DOHH2 (cell line): ENCODE measurements at regions not wholly inside any gene's neighbourhood (a gene's known extent, or its start where the extent isn't known, plus 50 kb on each side); places are given as distances from the start of the nearest gene placed in this dataset.

Experiments
- H3F3A ChIP-seq: fragments of 200-600 bp; sonication (generic), shearing (Covaris generic); 2 replicates; pipeline ENCODE4 v1.6.0; 2016; ENCODE audit warnings: antibody characterized with exemption, mild to moderate bottlenecking; ENCODE audit not compliant: control insufficient read depth, insufficient read depth
- H3K27ac ChIP-seq: fragments of 200-600 bp; sonication (generic); 2 replicates; pipeline ENCODE4 v1.5.1; 2014; ENCODE audit warnings: low read depth, mild to moderate bottlenecking, low read length, moderate library complexity
- H3K27me3 ChIP-seq: fragments of 200-600 bp; sonication (generic); 2 replicates; pipeline ENCODE4 v1.6.1; 2014; ENCODE audit warnings: mild to moderate bottlenecking, low read length, mixed read lengths; ENCODE audit not compliant: control insufficient read depth
- H3K36me3 ChIP-seq: fragments of 200-600 bp; sonication (generic); 2 replicates; pipeline ENCODE4 v1.6.1; 2014; ENCODE audit warnings: mild to moderate bottlenecking, low read length, moderate library complexity, mixed read lengths; ENCODE audit not compliant: control insufficient read depth
- H3K4me1 ChIP-seq: fragments of 200-600 bp; sonication (generic); 2 replicates; pipeline ENCODE4 v1.6.1; 2014; ENCODE audit warnings: mild to moderate bottlenecking, low read length, mixed read lengths; ENCODE audit not compliant: control insufficient read depth
- H3K4me2 ChIP-seq: fragments of 200-600 bp; sonication (generic); 2 replicates; pipeline ENCODE4 v1.6.0; 2014; ENCODE audit warnings: mild to moderate bottlenecking, low read length, moderate library complexity
- H3K4me3 ChIP-seq: fragments of 200-600 bp; sonication (generic); 2 replicates; pipeline ENCODE4 v1.5.1; 2014; ENCODE audit warnings: mild to moderate bottlenecking, low read length, mixed read lengths
- H3K79me2 ChIP-seq: fragments of 200-600 bp; sonication (generic); 2 replicates; pipeline ENCODE4 v1.6.1; 2014; ENCODE audit warnings: mild to moderate bottlenecking, low read length, mixed read lengths; ENCODE audit not compliant: control insufficient read depth
- H3K9me2 ChIP-seq: fragments of 200-600 bp; sonication (generic); replicated peaks from 2 replicates; pipeline ENCODE4 v1.6.1; 2014; ENCODE audit warnings: mild to moderate bottlenecking, low read length, mixed read lengths; ENCODE audit not compliant: control insufficient read depth
- H3K9me3 ChIP-seq: fragments of 200-600 bp; sonication (generic); 2 replicates; pipeline ENCODE4 v1.6.1; 2014; ENCODE audit warnings: antibody characterized with exemption, low read length, mixed read lengths; ENCODE audit not compliant: control insufficient read depth, insufficient read depth
- H4K20me1 ChIP-seq: fragments of 200-600 bp; sonication (generic); 2 replicates; pipeline ENCODE4 v1.6.0; 2014; ENCODE audit warnings: low read depth, mild to moderate bottlenecking, antibody characterized with exemption, low read length, moderate library complexity; ENCODE audit not compliant: control insufficient read depth, insufficient read depth
- CTCF ChIP-seq: fragments of 200-600 bp; sonication (generic); IDR thresholded peaks from one replicate; pipeline ENCODE4 v1.5.1; 2014; ENCODE audit warnings: antibody characterized with exemption, mild to moderate bottlenecking, low read depth, low read length; ENCODE audit not compliant: poor library complexity, severe bottlenecking
- EZH2phosphoT487 ChIP-seq: fragments of 200-600 bp; sonication (generic); IDR thresholded peaks from 2 replicates; pipeline ENCODE4 v1.6.1; 2017; ENCODE audit warnings: borderline replicate concordance, mild to moderate bottlenecking, antibody characterized with exemption, low read length, moderate library complexity, mixed read lengths

- Histone ChIP-seq H3K4me1 (no peaks in the 10 kb centered on the region), H3K9me3 (no peaks in the 10 kb centered on the region), H3K4me3 (no peak overlapping the region), H3K36me3 (no peaks in the 10 kb centered on the region), H3K4me2 (no peak overlapping the region), H4K20me1 (no peaks in the 10 kb centered on the region), H3F3A (no peaks in the 10 kb centered on the region), H3K79me2 (no peaks in the 10 kb centered on the region), H3K9me2 (no peaks in the 10 kb centered on the region), H3K27ac (no peak overlapping the region), H3K27me3 (no peaks in the 10 kb centered on the region)
- no peak for TF ChIP-seq EZH2phosphoT487
- TF ChIP-seq CTCF: no peak
Observed at GRCh38 chr6:94362061-94362864, 942.9 kb upstream of the EPHA7 start.

- Histone ChIP-seq H3K4me3 (no peak overlapping the region), H4K20me1 (no peaks in the 10 kb centered on the region), H3K27me3 (no peaks in the 10 kb centered on the region), H3F3A (no peaks in the 10 kb centered on the region), H3K9me3 (no peaks in the 10 kb centered on the region), H3K36me3 (no peaks in the 10 kb centered on the region), H3K79me2 (no peaks in the 10 kb centered on the region), H3K4me2 (no peak overlapping the region), H3K9me2 (no peaks in the 10 kb centered on the region), H3K27ac (no peak overlapping the region), H3K4me1 (no peaks in the 10 kb centered on the region)
- TF ChIP-seq CTCF (no peak), EZH2phosphoT487 (no peak)
Observed at GRCh38 chr6:94361304-94362060, 942.1 kb upstream of the EPHA7 start.

DNA sequence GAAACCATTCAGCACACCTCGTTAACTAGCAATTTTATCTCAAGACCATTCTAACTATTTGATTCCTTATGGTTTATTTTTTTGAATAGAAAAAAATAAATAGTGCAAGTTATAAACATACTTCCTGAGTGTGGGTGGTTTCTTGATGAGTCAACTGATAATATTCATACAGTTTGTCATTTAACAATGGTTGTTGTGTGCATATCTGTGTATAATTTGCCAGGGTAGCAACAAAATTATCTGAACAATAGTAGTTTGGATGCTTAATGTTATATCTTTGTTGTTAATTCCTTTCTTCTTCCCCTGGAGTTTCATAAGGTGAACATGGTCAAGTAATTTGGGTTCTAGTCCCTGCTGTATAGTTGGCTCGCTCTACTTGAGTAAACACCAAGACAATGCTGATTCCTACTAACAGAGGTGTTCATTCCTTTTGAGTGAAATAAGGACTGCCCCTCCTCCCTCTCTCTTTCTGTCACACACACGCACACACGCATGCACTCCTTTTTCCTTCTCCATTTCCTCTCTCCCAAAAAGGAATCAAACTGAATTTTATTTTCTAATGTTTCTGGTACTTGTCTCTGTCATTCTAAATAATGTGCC lies 938.1 kb upstream of the EPHA7 start:
- no peaks in the 10 kb centered on the region for H3K27me3 ChIP-seq
- no peak overlapping the region for H3K27ac ChIP-seq
- no peaks in the 10 kb centered on the region for H3K79me2 ChIP-seq
- H3K4me3 ChIP-seq: no peak overlapping the region
- no peaks in the 10 kb centered on the region for H3K36me3 ChIP-seq
- TF ChIP-seq EZH2phosphoT487 (no peak), CTCF (no peak)
- H3K4me2 ChIP-seq: no peak overlapping the region
- no peaks in the 10 kb centered on the region for H3K9me2 ChIP-seq
- H3K9me3 ChIP-seq: no peaks in the 10 kb centered on the region
- H4K20me1 ChIP-seq: no peaks in the 10 kb centered on the region
- H3F3A ChIP-seq: no peaks in the 10 kb centered on the region
- H3K4me1 ChIP-seq: no peaks in the 10 kb centered on the region
